Kidney (tissue), 13 donors: ENCODE measurements at regions not wholly inside any gene's neighbourhood (a gene's known extent, or its start where the extent isn't known, plus 50 kb on each side); places are given as distances from the start of the nearest gene placed in this dataset.

Experiments
- DNase-seq, 5 donors: peaks; one replicate each; pipeline ENCODE4 v3.0.0-alpha.2; 2013 to 2020
- FAIRE-seq: peaks from 2 replicates; lab custom pipeline; 2012; peaks lifted over from hg19 to GRCh38; lab: Jason Lieb, UNC
- H3K27ac ChIP-seq, 2 donors: one replicate each; pipeline ENCODE4 v1.7.0; 2013; ENCODE audit warnings: low read depth in 2 of 2, low read length in 2 of 2, inconsistent platforms in 1 of 2
- H3K27me3 ChIP-seq: one replicate; pipeline ENCODE4 v1.7.1; 2013; ENCODE audit warnings: low read length, inconsistent platforms; ENCODE audit not compliant: control insufficient read depth, insufficient read depth
- H3K36me3 ChIP-seq, 3 donors: one replicate each; pipeline versions ENCODE4 v1.7.0 to v1.7.1; 2013; ENCODE audit warnings: low read length in 3 of 3, control low read depth in 1 of 3, inconsistent platforms in 1 of 3; ENCODE audit not compliant: insufficient read depth in 3 of 3, control insufficient read depth in 2 of 3
- H3K4me1 ChIP-seq, 3 donors: one replicate each; pipeline versions ENCODE4 v1.7.0 to v1.7.1; 2013; ENCODE audit warnings: low read length in 3 of 3, inconsistent platforms in 1 of 3, low read depth in 1 of 3; ENCODE audit not compliant: control insufficient read depth in 2 of 3, insufficient read depth in 2 of 3
- H3K4me3 ChIP-seq, 3 donors: one replicate each; pipeline versions ENCODE4 v1.7.0 to v1.8.1; 2013; ENCODE audit warnings: low read length in 3 of 3, control low read depth in 1 of 3, inconsistent platforms in 1 of 3
- H3K9ac ChIP-seq, 3 donors: one replicate each; pipeline versions ENCODE4 v1.7.0 to v1.7.1; 2013; ENCODE audit warnings: low read length in 3 of 3, control low read depth in 1 of 3, inconsistent platforms in 1 of 3
- H3K9me3 ChIP-seq, 3 donors: one replicate each; pipeline versions ENCODE4 v1.7.0 to v1.7.1; 2013; ENCODE audit warnings: low read length in 3 of 3, control low read depth in 1 of 3, inconsistent platforms in 1 of 3; ENCODE audit not compliant: control insufficient read depth in 2 of 3, insufficient read depth in 1 of 3
- intact Hi-C: fragments of 100-400 bp; cut with DNase I; formaldehyde crosslinking; loops from one replicate; pipeline ENCODE4 v1.11.1; 2022
- TF ChIP-seq, protein P1 (sequence below): IDR thresholded peaks from 3 replicates; pipeline ENCODE4 v1.5.1; 2012; ENCODE audit warnings: mild to moderate bottlenecking, moderate library complexity, borderline replicate concordance; ENCODE audit not compliant: insufficient read depth; ENCODE audit errors: extremely low read depth
- donor health status: control.
- donor health status: control.
- donor health status: control.
- donor health status: control.
- donor health status: control.
- donor health status: DM: yes; HTN: yes; CAD: no.
- donor health status: Normal renal cell carcinoma (clear cell type).

DNA sequence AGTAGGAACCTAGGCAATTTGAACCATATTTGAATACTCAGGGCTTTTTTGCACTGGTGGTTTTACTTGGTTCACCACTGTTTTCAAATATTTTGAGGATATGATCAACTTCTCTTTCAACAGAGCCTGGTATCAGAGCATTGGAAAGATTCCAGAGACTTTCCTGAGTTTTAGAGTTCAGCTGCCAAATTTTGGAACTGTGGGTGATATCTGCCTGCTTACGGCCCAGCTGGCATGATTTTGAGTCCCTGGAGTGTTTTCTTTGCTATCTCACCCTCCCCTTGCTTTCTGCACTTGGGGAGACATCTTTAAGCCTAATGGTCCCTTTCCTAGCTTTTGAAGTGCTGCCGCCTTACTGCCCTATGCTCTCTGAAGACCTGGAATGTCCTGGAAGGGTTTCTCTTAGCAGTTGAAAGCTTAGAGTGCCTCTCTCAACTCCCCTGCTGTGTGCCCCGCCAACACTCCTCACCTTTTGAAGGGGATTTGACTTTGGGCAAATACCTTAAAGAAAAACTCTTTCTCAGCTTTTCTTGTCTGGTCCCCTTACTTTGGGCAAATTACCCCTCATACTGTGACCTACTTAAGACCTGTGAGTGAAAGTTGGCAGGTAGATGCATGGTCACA lies 539.1 kb downstream of the MFSD1 start:
- H3K4me1 ChIP-seq = no peaks in the 10 kb centered on the region
- TF ChIP-seq, protein P1, sequence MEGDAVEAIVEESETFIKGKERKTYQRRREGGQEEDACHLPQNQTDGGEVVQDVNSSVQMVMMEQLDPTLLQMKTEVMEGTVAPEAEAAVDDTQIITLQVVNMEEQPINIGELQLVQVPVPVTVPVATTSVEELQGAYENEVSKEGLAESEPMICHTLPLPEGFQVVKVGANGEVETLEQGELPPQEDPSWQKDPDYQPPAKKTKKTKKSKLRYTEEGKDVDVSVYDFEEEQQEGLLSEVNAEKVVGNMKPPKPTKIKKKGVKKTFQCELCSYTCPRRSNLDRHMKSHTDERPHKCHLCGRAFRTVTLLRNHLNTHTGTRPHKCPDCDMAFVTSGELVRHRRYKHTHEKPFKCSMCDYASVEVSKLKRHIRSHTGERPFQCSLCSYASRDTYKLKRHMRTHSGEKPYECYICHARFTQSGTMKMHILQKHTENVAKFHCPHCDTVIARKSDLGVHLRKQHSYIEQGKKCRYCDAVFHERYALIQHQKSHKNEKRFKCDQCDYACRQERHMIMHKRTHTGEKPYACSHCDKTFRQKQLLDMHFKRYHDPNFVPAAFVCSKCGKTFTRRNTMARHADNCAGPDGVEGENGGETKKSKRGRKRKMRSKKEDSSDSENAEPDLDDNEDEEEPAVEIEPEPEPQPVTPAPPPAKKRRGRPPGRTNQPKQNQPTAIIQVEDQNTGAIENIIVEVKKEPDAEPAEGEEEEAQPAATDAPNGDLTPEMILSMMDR = no peak
- H3K9ac ChIP-seq = no peak overlapping the region
- no peak overlapping the region for H3K4me3 ChIP-seq
- H3K27ac ChIP-seq = no peak overlapping the region
- FAIRE-seq (no peak), DNase-seq (no peak)
- no peaks in the 10 kb centered on the region for H3K27me3 ChIP-seq
- no peaks in the 10 kb centered on the region for H3K36me3 ChIP-seq
- H3K9me3 ChIP-seq = peaks cover 0 to 6% (median 0%) of the 10 kb centered on the region in 3 donors
- intact Hi-C loops = no loop called here

DNA sequence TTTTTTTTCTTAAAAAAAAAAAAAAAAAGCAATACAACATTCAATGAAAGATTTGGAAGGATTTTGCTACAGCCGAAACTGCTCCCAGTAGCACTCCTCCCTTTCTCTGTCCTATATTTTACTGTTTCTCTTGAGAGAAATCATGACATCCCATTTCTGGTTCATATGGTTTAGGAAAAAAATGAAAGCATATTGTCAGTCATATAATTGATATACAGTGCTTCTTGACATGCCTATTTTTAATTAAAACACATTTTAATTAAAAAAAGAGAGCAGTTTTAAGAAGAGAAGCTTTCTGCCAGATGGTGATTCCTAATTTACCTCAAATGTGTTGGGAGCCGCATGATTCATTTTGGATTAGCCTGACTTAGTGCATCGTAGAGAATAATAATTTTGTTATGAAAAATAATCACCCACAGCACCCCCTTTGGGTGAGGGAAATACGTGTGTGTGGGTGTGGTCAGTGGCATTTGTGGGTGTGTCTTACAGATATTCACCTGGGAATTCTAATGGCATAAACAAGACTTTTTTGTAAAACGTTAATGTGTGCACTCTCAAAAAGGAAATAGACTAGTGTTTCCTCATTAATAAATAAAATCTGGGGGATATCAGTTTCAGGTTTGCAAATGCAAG lies 544.5 kb downstream of the MFSD1 start:
- Histone ChIP-seq H3K4me1 (no peaks in the 10 kb centered on the region), H3K27ac (no peak overlapping the region), H3K27me3 (no peaks in the 10 kb centered on the region), H3K36me3 (no peaks in the 10 kb centered on the region), H3K9me3 (no peaks in the 10 kb centered on the region), H3K4me3 (no peak overlapping the region), H3K9ac (no peak overlapping the region)
- TF ChIP-seq, protein P1 = no peak
- FAIRE-seq (no peak), DNase-seq (no peak)
- intact Hi-C loops = no loop called here

DNA sequence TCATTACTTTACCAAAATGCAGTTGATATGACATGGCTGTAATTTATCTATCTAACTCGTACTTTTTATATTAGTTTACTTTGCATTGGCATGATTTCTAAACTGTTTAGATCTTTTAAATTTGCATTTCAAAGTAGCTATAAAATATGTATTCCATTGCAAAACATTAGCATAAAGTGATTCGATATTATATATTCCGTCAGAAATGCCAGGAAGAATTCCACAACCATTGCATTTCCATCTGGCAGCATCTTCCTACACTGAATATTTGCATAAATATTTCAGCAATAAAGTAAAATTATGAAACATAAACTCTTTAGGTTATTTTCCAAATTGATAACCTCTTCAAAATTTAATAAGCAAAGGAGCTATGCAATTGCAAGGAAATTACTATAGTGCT lies 546.6 kb downstream of the MFSD1 start:
- no peak for FAIRE-seq
- intact Hi-C loops = no loop called here
- Histone ChIP-seq H3K9ac (no peak overlapping the region), H3K27me3 (no peaks in the 10 kb centered on the region), H3K27ac (no peak overlapping the region), H3K9me3 (no peaks in the 10 kb centered on the region), H3K36me3 (no peaks in the 10 kb centered on the region), H3K4me1 (no peaks in the 10 kb centered on the region), H3K4me3 (no peak overlapping the region)
- DNase-seq = no peak
- TF ChIP-seq, protein P1 = no peak

DNA sequence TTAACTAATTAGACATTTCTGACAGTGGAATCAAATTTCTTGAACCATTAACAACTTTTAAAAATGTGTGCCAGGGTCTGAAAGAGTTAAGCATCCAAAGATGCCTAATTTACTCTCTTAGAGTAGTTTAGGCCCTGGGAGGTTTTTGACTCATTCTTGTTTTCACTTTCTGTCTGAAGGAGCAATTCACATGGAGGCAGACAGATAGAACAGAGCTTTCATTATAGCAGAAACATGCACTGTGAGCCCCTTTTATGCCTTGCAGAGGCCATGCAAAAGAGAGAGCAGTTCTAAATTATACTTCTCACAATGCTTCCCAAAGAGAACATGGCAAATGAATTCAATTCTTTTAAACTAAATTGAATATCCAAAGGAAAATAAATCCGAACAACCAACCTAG lies 554.8 kb downstream of the MFSD1 start:
- TF ChIP-seq, protein P1 = no peak
- intact Hi-C loops = no loop called here
- H3K27me3 ChIP-seq = no peaks in the 10 kb centered on the region
- no peak overlapping the region for H3K9ac ChIP-seq
- H3K36me3 ChIP-seq = no peaks in the 10 kb centered on the region
- no peaks in the 10 kb centered on the region for H3K4me1 ChIP-seq
- no peak for FAIRE-seq
- H3K4me3 ChIP-seq = no peak overlapping the region
- H3K9me3 ChIP-seq = no peaks in the 10 kb centered on the region
- DNase-seq = no peak
- no peak overlapping the region for H3K27ac ChIP-seq
